Endothelial cell of umbilical vein (primary cell): ENCODE measurements at regions not wholly inside any gene's neighbourhood (a gene's known extent, or its start where the extent isn't known, plus 50 kb on each side); places are given as distances from the start of the nearest gene placed in this dataset.
"Not testable (repeated sequence)": the region's sequence is repeated elsewhere in the genome, so short reads cannot be mapped to it uniquely, and the experiment has no call there.

Source experiments
- BruUV-seq: library from RNA; stranded (reverse); fragments of 400-500 nt; replicated peaks from 2 replicates; lab custom pipeline; 2021; lab: Mats Ljungman, UMichigan
- CTCF ChIA-PET: fragments of 300-600, 350-600 bp; sonication (Branson Sonifier 250); formaldehyde crosslinking; loops from one replicate; lab custom pipeline; 2021; ENCODE audit warnings: antibody characterized with exemption, inconsistent platforms; lab: Charles Lee
- POLR2A ChIA-PET: fragments of 300-600, 350-600 bp; sonication (Branson Sonifier 250); formaldehyde crosslinking; loops from one replicate; lab custom pipeline; 2021; ENCODE audit warnings: antibody characterized with exemption, inconsistent platforms; lab: Charles Lee
- DNase-seq: peaks from one replicate; pipeline ENCODE4 v3.0.0-alpha.2; 2011; ENCODE audit warnings: low read depth, low spot score
- FAIRE-seq: peaks from 2 replicates; lab custom pipeline; 2011; peaks lifted over from hg19 to GRCh38; lab: Jason Lieb, UNC
- H2AFZ ChIP-seq: 2 replicates; pipeline ENCODE4 v1.6.0; 2012; ENCODE audit warnings: low read depth, low read length, control low read depth, inconsistent platforms
- H3K27ac ChIP-seq: 2 replicates; pipeline ENCODE4 v1.5.1; 2011; ENCODE audit warnings: low read depth, mild to moderate bottlenecking, control low read depth, low read length, moderate library complexity; ENCODE audit not compliant: insufficient read depth
- H3K27me3 ChIP-seq, 2 experiments: 2 replicates each; pipeline versions ENCODE4 v1.6.0 to v1.6.1; 2011; ENCODE audit warnings: low read length in 2 of 2, mixed read lengths in 1 of 2; ENCODE audit not compliant: control insufficient read depth in 2 of 2, insufficient read depth in 2 of 2
- H3K36me3 ChIP-seq, 2 experiments: 2 replicates in 1 of 2; 3 replicates in 1 of 2; pipeline ENCODE4 v1.5.1; 2011; ENCODE audit warnings: low read length in 2 of 2, mild to moderate bottlenecking in 1 of 2, moderate library complexity in 1 of 2; ENCODE audit not compliant: control insufficient read depth in 2 of 2, insufficient read depth in 2 of 2; ENCODE audit errors: extremely low read depth in 1 of 2
- H3K4me1 ChIP-seq: 3 replicates; pipeline ENCODE4 v1.5.1; 2011; ENCODE audit warnings: mild to moderate bottlenecking, low read length; ENCODE audit not compliant: control insufficient read depth, insufficient read depth; ENCODE audit errors: extremely low read depth
- H3K4me2 ChIP-seq: 2 replicates; pipeline ENCODE4 v1.6.1; 2011; ENCODE audit warnings: low read length, control low read depth, mixed read lengths; ENCODE audit not compliant: insufficient read depth
- H3K4me3 ChIP-seq, 3 experiments: fragments of 200-600 bp in 1 of 3; sonication (generic), shearing (Covaris generic) in 1 of 3; replicated peaks in 1 of 3; 2 replicates each; pipeline ENCODE4 v1.5.1; 2011 to 2016; ENCODE audit warnings: control low read depth in 3 of 3, low read length in 3 of 3, mild to moderate bottlenecking in 2 of 3, inconsistent platforms in 1 of 3, low read depth in 1 of 3, moderate library complexity in 1 of 3; ENCODE audit not compliant: insufficient read depth in 1 of 3
- H3K79me2 ChIP-seq: 2 replicates; pipeline ENCODE4 v1.6.0; 2012; ENCODE audit warnings: low read length, inconsistent platforms; ENCODE audit not compliant: control insufficient read depth, insufficient read depth
- H3K9ac ChIP-seq: replicated peaks from 2 replicates; pipeline ENCODE3; 2011; ENCODE audit warnings: low read length, control low read depth; ENCODE audit not compliant: insufficient read depth; ENCODE audit errors: extremely low read depth
- H3K9me1 ChIP-seq: replicated peaks from 3 replicates; pipeline ENCODE4 v1.6.0; 2011; ENCODE audit warnings: mild to moderate bottlenecking, low read length; ENCODE audit not compliant: control insufficient read depth, insufficient read depth; ENCODE audit errors: extremely low read depth
- H3K9me3 ChIP-seq: replicated peaks from 2 replicates; pipeline ENCODE4 v1.5.1; 2012; ENCODE audit warnings: low read length, inconsistent platforms; ENCODE audit not compliant: control insufficient read depth, insufficient read depth
- H4K20me1 ChIP-seq: replicated peaks from 2 replicates; pipeline ENCODE3; 2011; ENCODE audit warnings: mild to moderate bottlenecking, low read length; ENCODE audit not compliant: control insufficient read depth, insufficient read depth; ENCODE audit errors: extremely low read depth
- dilution Hi-C: fragments of 300-500 bp; cut with MboI; formaldehyde crosslinking; loops from one replicate; pipeline ENCODE4 v1.15.0; 2019; ENCODE audit warnings: low sequenced_read_pairs; ENCODE audit not compliant: extremely low pct_ligation_motif_present
- intact Hi-C: fragments of 100-400 bp; cut with micrococcal nuclease; formaldehyde crosslinking; loops from one replicate; pipeline ENCODE4 v1.10.0; 2022

GRCh38 chr21:6483645-6484044 lies 4037.7 kb upstream of the TPTE start:
- BruUV-seq, H3K36me3 ChIP-seq, H3K79me2 ChIP-seq, dilution Hi-C loops, H3K4me2 ChIP-seq, DNase-seq, CTCF ChIA-PET, POLR2A ChIA-PET, intact Hi-C loops, H2AFZ ChIP-seq, FAIRE-seq, H3K9ac ChIP-seq, H4K20me1 ChIP-seq, H3K27ac ChIP-seq, H3K9me1 ChIP-seq, H3K9me3 ChIP-seq, H3K4me3 ChIP-seq, H3K27me3 ChIP-seq, H3K4me1 ChIP-seq: not testable (repeated sequence)

GRCh38 chr21:6486821-6487220 lies 4034.6 kb upstream of the TPTE start:
- FAIRE-seq, H2AFZ ChIP-seq, H3K4me2 ChIP-seq, H3K36me3 ChIP-seq, H3K27me3 ChIP-seq, BruUV-seq, intact Hi-C loops, H3K9me3 ChIP-seq, CTCF ChIA-PET, H3K9me1 ChIP-seq, H3K27ac ChIP-seq, dilution Hi-C loops, H3K9ac ChIP-seq, H3K79me2 ChIP-seq, H3K4me1 ChIP-seq, H3K4me3 ChIP-seq, H4K20me1 ChIP-seq, POLR2A ChIA-PET, DNase-seq: not testable (repeated sequence)

- H3K4me2 ChIP-seq, H3K27ac ChIP-seq, BruUV-seq, CTCF ChIA-PET, FAIRE-seq, H3K79me2 ChIP-seq, intact Hi-C loops, H4K20me1 ChIP-seq, H3K27me3 ChIP-seq, H3K9me3 ChIP-seq, H3K36me3 ChIP-seq, DNase-seq, H3K9me1 ChIP-seq, H3K4me1 ChIP-seq, H3K9ac ChIP-seq, H3K4me3 ChIP-seq, POLR2A ChIA-PET, H2AFZ ChIP-seq, dilution Hi-C loops: not testable (repeated sequence)
These were observed 4028.7 kb upstream of the TPTE start for GRCh38 chr21:6492691-6493090.

DNA sequence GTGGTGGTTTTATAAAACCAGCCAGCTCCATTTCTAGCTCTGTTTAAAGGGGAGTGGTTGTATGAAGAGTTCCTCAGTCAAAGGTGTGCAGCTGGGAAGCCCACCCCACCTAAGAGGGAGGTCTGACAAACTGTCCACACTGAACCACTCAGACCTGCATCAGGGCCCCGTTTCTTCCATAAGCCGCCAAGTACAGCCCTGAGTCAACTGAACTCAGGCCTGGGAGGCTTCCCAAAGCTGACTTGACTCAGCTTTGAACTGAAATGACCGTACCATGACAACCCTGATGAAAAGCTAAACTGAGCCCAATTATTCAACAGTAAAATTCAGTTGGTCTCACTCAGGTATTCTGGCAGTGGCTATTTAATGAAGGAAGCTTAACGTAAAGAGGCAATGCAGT lies 4027.4 kb upstream of the TPTE start:
- POLR2A ChIA-PET, FAIRE-seq: not testable (repeated sequence)

More for the DNA sequence above, 4027.4 kb upstream of the TPTE start:
- CTCF ChIA-PET, DNase-seq, H3K9me1 ChIP-seq, H3K4me2 ChIP-seq, BruUV-seq, H3K4me3 ChIP-seq, intact Hi-C loops, dilution Hi-C loops, H3K79me2 ChIP-seq, H3K36me3 ChIP-seq, H3K4me1 ChIP-seq, H3K9ac ChIP-seq, H3K27me3 ChIP-seq, H2AFZ ChIP-seq, H3K27ac ChIP-seq, H4K20me1 ChIP-seq, H3K9me3 ChIP-seq: not testable (repeated sequence)
